ENCODE measurements at regions not wholly inside any gene's neighbourhood (a gene's known extent, or its start where the extent isn't known, plus 50 kb on each side); places are given as distances from the start of the nearest gene placed in this dataset.

DNA sequence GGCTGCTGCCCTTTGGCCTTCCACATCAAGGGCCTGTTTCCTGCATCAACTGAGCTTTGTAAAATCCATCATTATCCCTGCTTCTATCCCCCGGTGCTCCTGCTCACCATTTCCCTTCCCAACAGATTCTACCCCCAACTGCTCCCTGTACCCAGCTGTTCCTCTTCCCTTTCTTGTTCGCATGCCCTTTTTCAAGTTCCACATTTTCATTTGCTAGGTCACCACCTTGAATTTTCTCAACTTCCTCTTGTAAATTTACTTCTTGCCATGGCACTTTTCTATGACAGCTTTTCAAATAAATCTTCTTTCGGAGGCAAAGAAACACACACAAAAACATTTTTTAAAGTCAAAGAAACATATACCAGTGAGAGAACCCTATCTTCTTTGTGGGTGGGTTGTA lies 330.5 kb upstream of the ADGRL2 start:
- no peak for DNase-seq

DNA sequence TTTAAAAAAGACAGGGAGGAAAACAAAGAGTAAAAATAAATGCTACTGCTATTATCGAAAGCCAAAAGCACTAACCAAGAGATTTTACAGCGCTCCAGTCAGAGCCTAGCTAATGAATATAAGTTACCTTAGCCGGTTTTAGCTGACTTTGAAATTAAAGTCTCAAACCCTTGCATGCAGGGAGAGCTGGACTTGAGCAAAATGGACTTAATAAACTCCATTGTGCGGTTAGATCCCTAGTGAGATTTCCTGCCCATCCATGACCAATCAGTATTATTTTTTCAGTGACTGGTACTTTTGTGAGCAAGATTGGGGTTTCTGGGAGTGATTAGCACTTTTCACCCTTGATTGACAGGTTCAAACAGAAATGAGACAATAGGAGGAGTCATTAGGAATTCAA lies 333.4 kb upstream of the ADGRL2 start:
- no peak for DNase-seq

DNA sequence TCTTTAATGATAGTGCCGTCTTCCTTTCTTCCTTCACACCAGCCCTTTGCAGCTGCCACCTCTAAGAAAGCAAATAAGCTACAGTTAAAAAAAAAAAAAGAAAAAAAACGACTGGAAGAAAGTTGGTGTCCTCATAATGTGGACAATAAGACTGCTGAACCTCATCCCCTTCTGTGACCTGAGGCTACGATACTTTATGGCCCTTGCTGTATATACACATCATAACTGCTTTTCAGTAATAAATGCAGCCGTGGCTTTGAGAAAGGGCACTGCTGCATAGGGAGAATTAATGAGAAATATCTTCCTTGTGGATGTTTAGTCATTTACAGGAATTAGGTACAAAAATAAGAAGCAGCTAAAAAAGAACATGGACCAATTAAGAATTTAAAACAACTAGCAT lies 333.8 kb upstream of the ADGRL2 start:
- no peak for DNase-seq

DNA sequence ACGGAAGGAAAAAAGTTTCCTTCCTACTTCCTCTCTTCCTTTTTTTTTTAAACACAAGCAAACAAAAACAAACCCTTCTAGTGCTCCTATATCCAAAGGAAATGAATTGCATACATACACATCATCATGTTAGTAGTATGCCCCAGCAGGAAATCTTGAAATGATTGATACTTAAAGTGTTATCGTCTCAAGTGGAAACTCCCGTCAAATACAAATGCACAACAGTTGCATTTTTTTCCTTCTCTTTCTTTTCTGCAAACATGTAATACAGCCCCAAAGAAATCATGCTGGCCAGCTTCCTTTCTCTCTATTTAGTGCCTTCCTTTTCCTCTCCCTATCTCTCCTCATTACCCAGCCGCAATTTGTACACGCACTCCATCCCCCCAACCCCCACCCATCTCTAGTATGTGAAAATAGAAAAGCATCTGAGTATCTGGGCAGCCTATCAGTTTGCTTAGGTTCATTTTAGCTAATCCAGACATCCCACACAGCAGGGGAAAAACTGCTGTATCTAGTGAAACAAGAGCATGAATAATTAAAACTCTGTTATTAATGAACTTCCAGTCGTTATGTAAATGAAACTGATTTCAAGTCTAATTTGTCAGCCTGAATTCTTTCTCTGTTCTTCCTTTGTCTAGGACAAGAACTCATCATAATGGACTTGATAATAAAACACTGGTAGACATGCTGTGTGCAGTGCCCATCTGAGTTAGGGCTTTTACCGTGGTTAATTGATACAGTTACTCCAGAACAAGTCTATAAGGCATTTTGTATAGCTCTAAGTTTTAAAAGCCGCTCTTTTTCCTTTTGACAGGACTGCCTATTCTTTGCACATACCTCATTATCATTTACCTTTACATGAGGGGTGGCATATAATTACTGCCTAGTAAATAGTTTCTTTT lies 336.5 kb upstream of the ADGRL2 start:
- DNase-seq: no peak

DNA sequence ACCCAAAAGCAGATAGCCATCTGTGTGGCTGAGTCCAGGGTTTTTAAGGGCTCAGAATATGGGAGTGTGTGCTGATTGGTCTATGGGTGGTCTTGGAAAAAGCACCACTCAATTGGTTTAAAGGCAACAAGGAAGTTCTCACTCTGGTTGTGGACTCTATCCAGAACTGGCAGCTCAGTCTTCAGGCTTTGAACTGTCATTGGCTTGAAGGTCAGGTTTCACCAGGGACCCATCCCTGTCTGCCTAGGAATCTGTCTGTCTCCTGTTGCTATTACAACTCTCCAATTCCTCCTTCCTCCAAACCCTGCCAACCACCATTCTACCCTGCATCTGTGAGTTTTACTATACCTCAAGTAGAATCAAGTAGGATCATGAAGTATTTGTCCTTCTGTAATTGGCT lies 341.7 kb upstream of the ADGRL2 start:
- no peak for DNase-seq

DNA sequence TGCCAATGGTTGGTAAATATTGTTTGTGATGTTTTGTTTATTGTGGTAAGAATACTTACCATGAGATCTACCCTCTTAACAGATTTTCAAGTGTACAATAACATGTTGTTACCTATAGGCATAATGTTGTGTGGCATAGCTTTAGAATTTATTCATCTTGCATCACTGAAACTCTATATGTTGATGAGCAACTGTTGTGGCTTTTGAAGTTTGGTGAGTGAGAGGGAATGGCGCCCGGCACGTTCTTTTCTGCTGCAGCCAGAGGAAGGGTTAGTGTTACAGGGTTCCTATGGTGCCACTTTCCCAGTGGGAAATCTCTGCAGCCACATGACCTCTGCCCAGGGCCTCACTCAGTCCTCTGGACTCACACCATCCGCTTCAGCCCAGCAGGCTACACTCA lies 342.5 kb upstream of the ADGRL2 start:
- no peak for DNase-seq

DNA sequence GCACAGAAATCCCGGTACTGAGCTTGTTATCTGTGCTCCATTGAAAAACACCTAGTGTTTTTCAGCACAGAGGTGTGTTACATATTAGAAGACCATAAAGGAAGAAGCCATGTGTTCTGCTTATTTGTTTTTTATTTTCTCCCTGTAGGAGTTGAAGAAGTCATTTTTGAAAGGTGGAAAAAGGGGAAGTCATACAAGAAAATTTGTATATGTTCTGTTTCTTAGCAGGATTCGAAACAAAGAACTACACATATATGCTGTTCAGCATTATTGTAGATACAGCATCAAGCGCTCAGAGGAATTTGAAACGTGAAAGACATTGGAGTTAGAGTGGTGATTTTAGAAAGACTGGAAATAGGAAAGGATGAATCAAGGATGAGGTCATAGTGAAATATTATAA lies 345.3 kb upstream of the ADGRL2 start:
- DNase-seq: no peak

DNA sequence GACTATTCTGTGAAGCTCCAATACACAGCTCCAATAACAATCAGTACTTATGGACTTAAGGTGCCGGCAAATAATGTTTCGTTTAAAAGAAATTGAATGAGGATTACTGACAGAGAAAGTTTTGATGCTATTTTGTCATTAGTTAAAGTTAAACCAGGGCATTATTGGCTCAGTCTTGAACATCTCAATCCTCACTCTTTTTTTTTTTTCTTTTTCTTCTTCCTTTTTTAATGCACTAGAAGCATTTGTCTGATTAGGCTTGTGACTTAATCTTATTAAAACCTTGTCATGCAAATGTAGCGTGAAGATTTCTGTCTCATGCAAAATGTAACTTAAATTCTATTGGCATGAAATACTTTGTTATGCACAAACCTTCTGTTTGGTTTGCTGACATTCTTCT lies 346.8 kb upstream of the ADGRL2 start:
- DNase-seq: no peak

DNA sequence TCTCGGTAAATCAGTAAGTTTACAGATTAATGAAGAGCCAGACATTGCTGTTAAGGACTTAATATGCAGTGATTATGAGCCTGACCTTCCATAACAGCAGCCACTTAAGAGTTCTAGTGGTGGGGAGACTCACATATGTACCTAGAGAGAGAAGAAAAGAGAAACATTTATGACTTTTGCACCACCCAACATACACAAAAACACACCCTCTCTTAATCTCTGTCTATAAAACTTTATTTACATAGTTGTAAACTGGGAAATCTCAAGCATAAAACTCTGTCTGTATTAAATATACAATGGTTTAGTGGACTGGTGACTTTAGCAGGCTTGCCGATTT lies 347.4 kb upstream of the ADGRL2 start:
- DNase-seq: no peak

DNA sequence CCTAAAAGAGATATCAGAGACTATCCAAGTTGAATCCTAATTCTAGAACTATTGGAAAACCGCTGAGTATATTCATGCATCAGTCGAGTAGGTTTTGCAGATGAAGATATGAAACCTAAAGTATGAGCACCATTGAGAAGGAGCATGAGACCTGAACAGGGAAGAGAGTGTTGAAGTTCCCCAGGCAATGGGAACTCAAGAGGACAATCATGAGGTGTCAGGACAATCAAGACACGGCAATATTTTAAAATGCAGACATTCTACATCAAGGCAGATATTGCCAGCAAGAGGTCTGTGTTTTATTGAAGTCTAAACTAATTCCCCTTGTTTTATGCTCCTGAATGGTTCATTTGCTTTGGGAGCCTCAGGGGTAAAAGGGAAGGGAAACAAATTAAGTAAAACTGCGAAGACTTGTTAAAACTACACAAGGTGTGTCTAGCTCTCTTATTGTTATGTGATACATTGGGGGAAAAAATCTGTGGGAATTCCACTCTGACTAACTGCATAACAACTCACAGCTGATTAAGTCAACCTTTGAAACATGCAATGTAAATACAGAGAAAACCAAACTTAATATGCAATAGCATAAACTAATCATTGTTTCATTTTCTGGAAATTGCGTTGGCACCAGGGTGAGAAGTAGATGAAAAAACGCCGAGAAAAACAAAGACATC lies 347.9 kb upstream of the ADGRL2 start:
- DNase-seq: no peak

DNA sequence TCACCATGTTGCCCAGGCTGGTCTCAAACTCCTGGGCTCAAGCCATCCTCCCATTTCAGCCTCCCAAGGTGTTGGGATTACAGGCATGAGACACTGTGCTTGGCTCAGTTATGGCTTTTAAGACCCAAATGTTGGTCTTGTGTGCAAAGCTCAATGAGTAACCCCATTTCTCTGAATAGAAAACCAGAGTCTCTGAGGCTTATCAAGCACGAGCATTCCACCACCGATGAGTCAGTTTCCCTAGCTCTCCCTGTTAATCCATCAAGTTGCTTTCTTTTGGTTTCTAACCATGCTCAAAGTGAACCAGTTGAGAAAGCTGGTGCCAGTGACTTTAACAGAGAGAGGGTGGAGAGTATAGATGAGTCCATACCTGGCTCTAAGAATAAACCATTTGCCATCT lies 350.9 kb upstream of the ADGRL2 start:
- DNase-seq: no peak

DNA sequence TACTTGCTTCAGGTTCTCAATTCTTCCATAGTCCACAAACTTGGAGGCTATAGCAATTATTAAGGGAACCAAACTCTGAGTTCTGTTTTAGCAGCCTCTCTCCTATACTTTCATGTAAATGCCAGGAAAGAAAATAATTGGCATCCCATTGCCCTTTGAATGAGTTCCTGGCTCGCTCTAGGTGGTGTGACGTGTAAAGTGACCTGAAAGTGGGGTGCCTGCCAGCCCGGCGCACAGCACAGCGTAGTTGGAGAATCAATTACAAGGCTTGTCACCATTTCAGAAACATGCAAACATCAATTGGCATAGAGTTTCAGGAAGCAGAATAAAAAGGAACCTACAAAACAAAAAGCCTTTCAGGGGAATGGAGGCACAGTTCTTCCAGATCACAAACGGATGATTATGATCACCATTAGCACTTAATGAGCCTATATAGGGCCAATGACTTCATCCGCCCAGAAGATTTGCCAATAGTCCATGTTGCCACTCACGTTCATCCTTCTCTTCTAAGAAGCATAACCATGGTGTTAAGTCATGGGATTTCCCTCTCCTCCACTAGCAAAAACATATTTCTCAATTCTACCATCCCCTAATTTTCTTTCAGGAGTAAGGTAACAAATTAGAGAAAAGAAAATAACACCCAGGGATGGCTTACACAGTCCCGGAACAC lies 354.6 kb upstream of the ADGRL2 start:
- no peak for DNase-seq

DNA sequence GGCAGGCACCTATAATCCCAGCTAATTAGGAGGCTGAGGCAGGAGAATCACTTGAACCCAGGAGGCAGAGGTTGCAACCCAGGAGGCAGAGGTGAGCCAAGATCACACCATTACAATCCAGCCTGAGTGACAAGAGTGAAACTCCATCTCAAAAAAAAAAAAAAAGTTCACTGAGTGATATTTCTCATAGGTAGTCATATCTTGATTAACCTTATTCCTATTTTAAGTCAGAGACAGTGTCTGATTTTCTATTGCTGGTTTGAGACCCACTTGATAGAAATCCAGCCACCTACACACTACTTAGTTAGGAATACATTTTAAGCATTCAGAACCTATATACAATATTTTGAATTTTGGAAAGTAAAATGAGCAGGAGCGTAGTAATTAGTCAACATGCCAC lies 357.4 kb upstream of the ADGRL2 start:
- DNase-seq: no peak

DNA sequence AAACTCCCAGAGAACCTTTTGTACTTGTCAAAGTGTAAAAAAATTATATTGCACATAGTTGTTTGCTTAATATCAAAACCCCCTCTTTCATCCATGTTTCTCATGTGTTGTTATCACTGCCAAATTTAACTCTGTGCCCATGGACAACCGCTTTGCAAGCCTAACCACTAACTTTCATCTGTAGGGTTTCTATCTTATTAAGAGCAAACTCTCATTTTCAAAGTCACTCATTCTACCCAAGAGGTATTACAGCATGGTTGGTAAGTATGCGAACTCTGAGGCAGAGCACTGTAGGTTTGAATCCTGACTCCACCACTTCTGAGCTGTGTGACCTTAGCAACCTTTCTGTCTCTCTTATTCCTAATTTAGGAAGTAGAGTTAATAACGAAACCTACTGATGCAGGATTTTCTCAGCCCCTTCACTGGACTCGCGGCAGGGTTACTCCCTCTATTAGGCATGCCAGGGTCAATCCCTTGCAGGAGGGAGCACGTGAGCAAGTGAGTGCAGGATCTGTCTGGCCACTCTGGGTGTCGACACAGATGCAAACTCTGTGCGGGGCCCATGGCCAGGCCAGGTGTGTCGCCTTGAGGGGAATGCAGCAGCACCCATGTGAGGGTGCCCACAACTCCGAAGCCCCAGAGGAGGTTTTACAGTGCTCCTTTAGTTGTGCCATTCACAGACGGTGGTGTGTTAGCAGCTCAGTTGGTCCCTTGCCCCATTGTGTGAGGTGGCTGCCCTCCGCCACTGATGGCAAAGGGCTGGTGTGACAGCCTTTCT lies 361.5 kb upstream of the ADGRL2 start:
- DNase-seq: no peak

DNA sequence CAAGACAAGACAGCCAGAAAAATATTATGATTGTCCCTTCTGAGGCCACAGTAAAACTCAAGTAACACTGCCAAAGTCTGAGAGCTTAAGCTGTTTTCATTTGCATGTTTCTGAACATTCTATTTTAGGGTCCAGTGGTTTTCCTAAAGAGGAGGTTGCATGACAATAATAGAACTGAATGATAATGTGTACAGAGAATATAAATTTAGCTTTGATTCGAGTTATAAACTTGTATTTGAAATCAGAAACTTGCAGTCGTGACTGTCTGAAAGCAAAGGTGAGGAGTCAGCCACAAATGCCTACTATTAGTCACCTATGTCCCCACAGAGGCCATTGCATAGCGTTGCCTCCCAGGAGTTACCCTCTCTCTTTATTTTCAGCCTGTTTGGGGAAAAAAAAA lies 363.1 kb upstream of the ADGRL2 start:
- DNase-seq: no peak

DNA sequence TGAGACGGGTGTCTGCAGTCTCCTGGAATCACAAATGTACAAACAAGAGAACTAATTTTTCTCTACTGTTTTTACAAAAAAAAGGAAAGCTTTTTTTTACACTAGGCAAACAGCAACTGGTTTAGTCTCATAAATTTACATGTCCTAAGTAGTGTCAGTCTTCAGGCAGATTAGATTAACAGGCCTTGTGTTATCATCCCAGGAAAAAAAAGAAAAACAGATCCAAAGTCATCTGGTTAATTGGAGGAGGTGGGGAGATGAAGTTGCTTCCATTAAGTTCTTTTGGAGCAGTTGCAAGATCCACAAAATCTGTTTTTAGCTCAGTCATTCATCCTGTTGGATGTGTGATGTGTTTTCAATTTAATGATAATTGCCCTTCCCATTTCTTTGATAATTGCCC lies 363.5 kb upstream of the ADGRL2 start:
- no peak for DNase-seq

DNA sequence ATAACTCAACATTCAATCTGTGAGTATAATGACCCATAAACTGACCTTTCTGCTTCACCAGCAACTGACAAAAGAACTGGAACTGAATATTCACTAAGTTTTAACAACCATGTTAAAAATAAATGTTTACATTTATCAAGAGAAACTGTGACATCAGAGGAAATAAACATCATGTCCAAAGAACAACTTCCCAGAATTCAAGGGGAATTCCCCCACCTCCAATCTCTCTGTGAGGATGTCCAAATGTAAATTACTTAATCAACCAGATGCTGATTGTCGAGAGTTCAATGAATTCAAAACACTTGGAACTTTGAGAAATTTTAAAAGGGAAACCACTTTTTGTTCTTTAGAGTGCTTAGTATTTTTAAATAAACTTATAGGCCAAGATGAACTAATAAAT lies 365.6 kb upstream of the ADGRL2 start:
- DNase-seq: no peak

DNA sequence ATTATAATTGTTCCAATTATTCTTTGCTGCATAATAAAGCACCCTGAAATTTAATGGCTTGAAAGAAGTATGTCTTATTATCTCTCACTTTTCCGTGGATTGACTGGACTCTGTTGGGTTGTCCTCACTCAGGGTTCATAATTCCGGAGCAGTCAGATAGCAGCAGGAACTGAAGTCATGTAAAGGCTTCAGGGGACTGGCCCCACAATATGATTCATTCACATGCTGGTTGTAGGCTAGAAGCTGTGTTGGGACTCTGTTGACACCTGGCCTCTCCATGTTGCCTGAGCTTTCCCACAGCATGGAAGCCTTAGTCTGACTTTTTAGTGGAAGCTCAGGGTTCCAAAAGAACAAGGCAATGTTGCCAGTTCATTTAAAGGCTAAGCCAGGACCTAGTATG lies 367.1 kb upstream of the ADGRL2 start:
- no peak for DNase-seq

DNA sequence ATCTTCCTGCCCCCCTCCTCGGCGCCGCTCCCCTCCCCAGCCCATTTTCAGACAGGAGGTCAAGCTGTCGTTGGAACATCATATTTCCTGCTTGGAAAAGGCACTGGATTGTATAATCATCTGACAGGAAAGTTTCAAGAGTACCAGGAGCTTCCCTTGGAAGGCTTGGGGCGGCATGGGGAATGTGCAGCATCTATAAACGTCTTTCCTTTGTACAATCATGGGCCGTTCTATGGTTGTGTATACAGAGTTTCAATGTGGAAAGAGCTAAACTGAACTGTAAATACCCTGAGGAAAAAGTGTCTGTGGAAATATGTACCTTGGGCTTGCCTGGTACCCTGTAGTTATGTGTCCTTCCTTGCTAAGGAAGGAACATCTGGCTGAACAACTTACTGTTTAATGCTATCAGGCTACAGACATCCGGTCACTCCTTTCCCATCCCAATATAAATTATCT lies 368.1 kb upstream of the ADGRL2 start:
- DNase-seq: no peak

DNA sequence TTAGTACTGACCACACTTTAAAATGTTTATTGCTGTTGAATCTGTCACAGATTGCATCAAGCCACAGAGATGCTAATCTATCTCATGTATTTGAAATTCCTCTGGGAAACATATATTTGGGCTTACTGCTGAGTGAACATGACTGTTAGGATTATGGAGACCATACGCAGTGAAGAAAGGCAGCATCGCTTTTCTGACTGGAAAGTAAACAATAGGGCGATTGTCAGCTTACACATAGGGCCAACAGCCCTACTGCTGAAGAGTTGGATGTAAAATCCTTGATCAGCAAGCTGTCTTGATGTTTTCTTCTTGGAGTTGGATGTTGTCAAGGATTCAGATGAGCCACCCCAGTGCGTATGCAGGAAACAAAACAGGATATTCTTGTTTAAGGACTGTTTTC lies 368.7 kb upstream of the ADGRL2 start:
- DNase-seq: no peak

DNA sequence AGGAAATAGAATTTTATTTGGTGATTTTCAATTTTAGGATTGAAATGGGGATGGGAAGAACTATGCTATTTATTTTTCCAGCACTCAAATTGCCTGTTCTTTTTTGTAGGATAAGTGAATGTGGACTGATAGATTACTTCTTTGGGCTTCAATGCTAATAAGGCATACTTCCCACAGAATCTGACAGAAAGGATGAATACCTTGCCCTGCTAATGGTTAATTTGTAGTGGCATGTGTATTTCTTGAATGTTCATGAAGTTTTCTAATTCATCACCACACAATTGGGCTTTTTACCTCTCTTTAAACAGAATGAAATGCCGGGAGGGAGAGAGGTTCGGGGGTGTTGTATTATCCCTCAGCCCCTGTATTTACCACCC lies 369.1 kb upstream of the ADGRL2 start:
- DNase-seq: no peak

DNA sequence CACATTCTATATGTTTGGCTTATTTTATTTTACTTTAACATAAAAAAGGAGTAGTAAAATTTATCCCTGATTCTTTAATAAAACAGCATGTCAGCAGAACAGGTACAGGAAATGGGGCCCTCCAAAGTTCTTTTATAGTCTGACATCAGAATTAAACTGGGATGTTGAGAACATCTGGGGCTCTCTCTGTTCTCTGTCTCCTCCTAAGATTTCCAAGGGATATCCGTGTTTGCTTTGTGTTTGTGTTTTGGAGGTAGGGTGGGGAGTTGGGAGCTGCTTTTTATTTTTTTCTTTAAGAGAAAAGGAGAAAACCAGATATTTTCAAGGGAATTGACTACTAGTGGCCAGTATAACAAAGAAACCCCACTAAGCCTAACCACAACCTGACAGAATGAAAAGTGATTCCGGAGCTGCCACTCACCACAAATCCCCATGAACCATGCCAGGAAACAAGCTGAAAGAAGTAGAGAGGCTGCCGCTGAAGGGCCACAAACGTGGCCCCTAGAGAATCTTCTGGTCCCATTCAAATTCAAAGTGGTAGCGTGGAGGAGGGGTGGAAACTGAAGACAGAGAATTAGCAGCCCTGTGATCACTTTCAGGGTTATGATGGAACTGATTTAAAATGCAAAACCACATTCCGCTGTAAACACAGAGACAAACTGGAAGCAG lies 369.6 kb upstream of the ADGRL2 start:
- DNase-seq: no peak
